HG03045 (cell line): ENCODE measurements at regions not wholly inside any gene's neighbourhood (a gene's known extent, or its start where the extent isn't known, plus 50 kb on each side); places are given as distances from the start of the nearest gene placed in this dataset.

Experiments
- ATAC-seq: cut with Tn5 transposase; IDR thresholded peaks from one replicate; pipeline ENCODE4 v1.9.1; 2021; ENCODE audit warnings: mild to moderate bottlenecking, moderate library complexity; ENCODE audit not compliant: unreplicated experiment

GRCh38 chr7:25893436-25893835, 258.6 kb upstream of the NFE2L3 start:
- ATAC-seq = no peak

- ATAC-seq = peak; percentile 79
These were observed 257.7 kb upstream of the NFE2L3 start for GRCh38 chr7:25894002-25894901.

- peak; percentile 56 for ATAC-seq
These were observed 256.9 kb upstream of the NFE2L3 start for GRCh38 chr7:25894902-25895791.

GRCh38 chr7:25895792-25896171, 256.2 kb upstream of the NFE2L3 start:
- ATAC-seq = no peak

GRCh38 chr7:25897261-25897782, 254.7 kb upstream of the NFE2L3 start:
- no peak for ATAC-seq

GRCh38 chr7:25900245-25900644, 251.8 kb upstream of the NFE2L3 start:
- no peak for ATAC-seq

GRCh38 chr7:25900877-25901276, 251.1 kb upstream of the NFE2L3 start:
- no peak for ATAC-seq

- no peak for ATAC-seq
These were observed 250.3 kb upstream of the NFE2L3 start for GRCh38 chr7:25901658-25902057.

GRCh38 chr7:25906003-25906402, 246.0 kb upstream of the NFE2L3 start:
- no peak for ATAC-seq

GRCh38 chr7:25906760-25907159, 245.2 kb upstream of the NFE2L3 start:
- no peak for ATAC-seq

- ATAC-seq = no peak
These were observed 244.8 kb upstream of the NFE2L3 start for GRCh38 chr7:25907214-25907613.

- no peak for ATAC-seq
These were observed 244.3 kb upstream of the NFE2L3 start for GRCh38 chr7:25907731-25908130.

- ATAC-seq = no peak
These were observed 243.6 kb upstream of the NFE2L3 start for GRCh38 chr7:25908154-25908949.

- no peak for ATAC-seq
These were observed 240.0 kb upstream of the NFE2L3 start for GRCh38 chr7:25911738-25912607.

- ATAC-seq = no peak
These were observed 238.3 kb upstream of the NFE2L3 start for GRCh38 chr7:25913598-25914224.

GRCh38 chr7:25918731-25919130, 233.3 kb upstream of the NFE2L3 start:
- no peak for ATAC-seq

- ATAC-seq = no peak
These were observed 229.7 kb upstream of the NFE2L3 start for GRCh38 chr7:25922296-25922695.

GRCh38 chr7:25923741-25924460, 228.1 kb upstream of the NFE2L3 start:
- ATAC-seq = no peak

- no peak for ATAC-seq
These were observed 226.0 kb upstream of the NFE2L3 start for GRCh38 chr7:25926009-25926408.
